GM12892 (cell line): ENCODE measurements at regions not wholly inside any gene's neighbourhood (a gene's known extent, or its start where the extent isn't known, plus 50 kb on each side); places are given as distances from the start of the nearest gene placed in this dataset.

ENCODE experiments used
- POLR2A ChIP-seq: IDR thresholded peaks from 2 replicates; pipeline ENCODE4 v1.6.1; 2011; ENCODE audit warnings: low read depth, low read length, control low read depth
- POLR2AphosphoS5 ChIP-seq: IDR thresholded peaks from 2 replicates; pipeline ENCODE4 v1.6.1; 2011; ENCODE audit warnings: low read depth, low read length, control low read depth
- TAF1 ChIP-seq: IDR thresholded peaks from 2 replicates; pipeline ENCODE4 v1.6.1; 2011; ENCODE audit warnings: low read depth, mild to moderate bottlenecking, control low read depth, low read length, borderline replicate concordance

- TF ChIP-seq POLR2AphosphoS5 (no peak), POLR2A (no peak), TAF1 (no peak)
These were observed 309.1 kb downstream of the NDUFA10 start for GRCh38 chr2:239716009-239716408.
